OCI-LY7 (cell line): ENCODE measurements at regions not wholly inside any gene's neighbourhood (a gene's known extent, or its start where the extent isn't known, plus 50 kb on each side); places are given as distances from the start of the nearest gene placed in this dataset.

ENCODE experiments used
- BruUV-seq: library from RNA; stranded (reverse); fragments of 400-500 nt; replicated peaks from 2 replicates; lab custom pipeline; 2021; lab: Mats Ljungman, UMichigan
- CTCF ChIA-PET: fragments of 300-600 bp; sonication (Branson Sonifier 250); formaldehyde crosslinking; loops from one replicate; lab custom pipeline; 2022; ENCODE audit warnings: antibody characterized with exemption; ENCODE audit not compliant: unreplicated experiment; lab: Charles Lee
- POLR2A ChIA-PET: fragments of 300-600 bp; sonication (Branson Sonifier 250); formaldehyde crosslinking; loops from one replicate; lab custom pipeline; 2022; ENCODE audit warnings: antibody characterized with exemption; lab: Charles Lee
- DNase-seq: peaks from one replicate; pipeline ENCODE4 v3.0.0-alpha.2; 2015; ENCODE audit warnings: low spot score
- H2AFZ ChIP-seq: fragments of 200-600 bp; sonication (generic), shearing (Covaris generic); 2 replicates; pipeline ENCODE4 v1.6.1; 2014; ENCODE audit warnings: mild to moderate bottlenecking, antibody characterized with exemption, low read length, moderate library complexity
- H3K27ac ChIP-seq: fragments of 200-600 bp; sonication (generic); 2 replicates; pipeline ENCODE4 v1.5.1; 2014; ENCODE audit warnings: mixed run types, low read depth, mild to moderate bottlenecking, moderate library complexity, low read length, inconsistent platforms; ENCODE audit not compliant: poor library complexity, severe bottlenecking
- H3K36me3 ChIP-seq: fragments of 200-600 bp; sonication (generic); 2 replicates; pipeline ENCODE4 v1.6.1; 2014; ENCODE audit warnings: mild to moderate bottlenecking, antibody characterized with exemption, low read length, moderate library complexity, mixed read lengths; ENCODE audit not compliant: insufficient read depth
- H3K4me1 ChIP-seq: fragments of 200-600 bp; sonication (generic); 2 replicates; pipeline ENCODE4 v1.5.1; 2014; ENCODE audit warnings: mild to moderate bottlenecking, low read length; ENCODE audit not compliant: insufficient read depth, poor library complexity, severe bottlenecking
- H3K4me2 ChIP-seq: fragments of 200-600 bp; sonication (generic); 2 replicates; pipeline ENCODE4 v1.6.1; 2014; ENCODE audit warnings: mild to moderate bottlenecking, low read length
- H3K4me3 ChIP-seq: fragments of 200-600 bp; sonication (generic); 2 replicates; pipeline ENCODE4 v1.5.1; 2014; ENCODE audit warnings: mild to moderate bottlenecking, low read depth, low read length; ENCODE audit not compliant: poor library complexity, severe bottlenecking
- H3K79me2 ChIP-seq: fragments of 200-600 bp; sonication (generic); 2 replicates; pipeline ENCODE4 v1.6.1; 2016; ENCODE audit warnings: low read depth, mild to moderate bottlenecking, low read length, moderate library complexity, mixed read lengths; ENCODE audit not compliant: insufficient read depth
- H3K9me2 ChIP-seq: fragments of 200-600 bp; sonication (generic); 2 replicates; pipeline ENCODE4 v1.6.1; 2016; ENCODE audit warnings: mild to moderate bottlenecking, low read length, mixed read lengths; ENCODE audit not compliant: insufficient read depth
- H3K9me3 ChIP-seq: fragments of 200-600 bp; sonication (generic); 2 replicates; pipeline ENCODE4 v1.6.1; 2014; ENCODE audit warnings: mild to moderate bottlenecking, mixed run types, low read length, mixed read lengths
- H4K20me1 ChIP-seq: fragments of 200-600 bp; sonication (generic); 2 replicates; pipeline ENCODE4 v1.6.1; 2014; ENCODE audit warnings: mild to moderate bottlenecking, antibody characterized with exemption, low read length, moderate library complexity, mixed read lengths; ENCODE audit not compliant: insufficient read depth
- EZH2phosphoT487 ChIP-seq: fragments of 200-600 bp; sonication (generic); IDR thresholded peaks from 2 replicates; pipeline ENCODE4 v1.6.1; 2018; ENCODE audit warnings: low read depth, borderline replicate concordance, mild to moderate bottlenecking, mixed run types, antibody characterized with exemption, low read length, moderate library complexity, mixed read lengths
- intact Hi-C: fragments of 100-400 bp; cut with micrococcal nuclease; formaldehyde crosslinking; loops from one replicate; pipeline ENCODE4 v1.10.0; 2022; ENCODE audit not compliant: unreplicated experiment
- TF ChIP-seq, protein P1 (sequence below): fragments of 200-600 bp; sonication (generic); conservative IDR thresholded peaks from 2 replicates; pipeline ENCODE4 v1.5.1; 2014; ENCODE audit warnings: mild to moderate bottlenecking, antibody characterized with exemption, low read length, moderate library complexity, mixed read lengths

DNA sequence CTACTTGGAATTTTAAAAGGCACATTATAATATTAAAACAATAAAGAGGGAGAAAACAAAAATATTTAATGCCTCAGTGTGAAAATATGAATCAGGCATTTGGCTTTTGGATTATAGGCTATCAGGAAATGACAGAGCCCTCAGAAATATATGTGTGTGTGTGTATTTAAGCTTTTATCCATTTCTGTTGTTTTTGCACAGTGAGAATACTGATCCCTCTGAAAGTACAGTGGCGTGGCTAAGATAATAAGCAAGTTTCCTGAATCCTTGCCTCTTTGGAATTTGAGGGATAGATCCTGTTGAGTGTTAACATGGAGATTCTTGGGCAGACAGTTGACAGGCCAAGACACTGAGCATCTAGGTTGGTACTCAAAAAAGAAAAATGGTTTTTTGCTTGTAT is 234.8 kb upstream of the ZBTB20 start:
- H3K9me2 ChIP-seq: no peaks in the 10 kb centered on the region
- POLR2A ChIA-PET: no interaction called here
- H3K27ac ChIP-seq: no peak overlapping the region
- no peak overlapping the region for H3K4me3 ChIP-seq
- CTCF ChIA-PET: no interaction called here
- H4K20me1 ChIP-seq: no peaks in the 10 kb centered on the region
- no peak overlapping the region for H2AFZ ChIP-seq
- no peak overlapping the region for H3K4me2 ChIP-seq
- no peak for TF ChIP-seq EZH2phosphoT487
- TF ChIP-seq, protein P1, sequence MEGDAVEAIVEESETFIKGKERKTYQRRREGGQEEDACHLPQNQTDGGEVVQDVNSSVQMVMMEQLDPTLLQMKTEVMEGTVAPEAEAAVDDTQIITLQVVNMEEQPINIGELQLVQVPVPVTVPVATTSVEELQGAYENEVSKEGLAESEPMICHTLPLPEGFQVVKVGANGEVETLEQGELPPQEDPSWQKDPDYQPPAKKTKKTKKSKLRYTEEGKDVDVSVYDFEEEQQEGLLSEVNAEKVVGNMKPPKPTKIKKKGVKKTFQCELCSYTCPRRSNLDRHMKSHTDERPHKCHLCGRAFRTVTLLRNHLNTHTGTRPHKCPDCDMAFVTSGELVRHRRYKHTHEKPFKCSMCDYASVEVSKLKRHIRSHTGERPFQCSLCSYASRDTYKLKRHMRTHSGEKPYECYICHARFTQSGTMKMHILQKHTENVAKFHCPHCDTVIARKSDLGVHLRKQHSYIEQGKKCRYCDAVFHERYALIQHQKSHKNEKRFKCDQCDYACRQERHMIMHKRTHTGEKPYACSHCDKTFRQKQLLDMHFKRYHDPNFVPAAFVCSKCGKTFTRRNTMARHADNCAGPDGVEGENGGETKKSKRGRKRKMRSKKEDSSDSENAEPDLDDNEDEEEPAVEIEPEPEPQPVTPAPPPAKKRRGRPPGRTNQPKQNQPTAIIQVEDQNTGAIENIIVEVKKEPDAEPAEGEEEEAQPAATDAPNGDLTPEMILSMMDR: no peak
- no peaks in the 10 kb centered on the region for H3K36me3 ChIP-seq
- no peak for DNase-seq
- BruUV-seq: no TSS peak
- no peaks in the 10 kb centered on the region for H3K9me3 ChIP-seq
- intact Hi-C loops: no loop called here
- H3K79me2 ChIP-seq: no peaks in the 10 kb centered on the region
- H3K4me1 ChIP-seq: no peaks in the 10 kb centered on the region

DNA sequence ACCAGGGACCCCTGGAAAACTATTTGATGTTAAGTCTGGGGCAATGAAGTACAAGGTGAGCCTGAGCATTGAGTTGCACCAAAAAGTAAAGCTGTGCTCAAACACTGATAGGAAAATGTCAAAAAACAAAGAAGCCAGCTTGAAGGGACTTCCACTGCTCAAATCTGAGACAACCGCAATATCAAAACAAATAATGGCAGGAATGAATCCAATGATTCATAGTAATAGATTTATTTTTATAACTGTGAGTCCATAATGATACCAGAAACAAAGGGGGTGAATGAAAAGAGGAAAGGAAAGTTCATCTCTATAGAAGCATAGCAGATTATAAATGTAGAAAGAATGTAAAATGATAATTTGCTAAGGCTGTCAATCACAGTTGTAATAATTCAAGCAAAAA is 237.3 kb upstream of the ZBTB20 start:
- H3K27ac ChIP-seq: no peak overlapping the region
- no peak overlapping the region for H2AFZ ChIP-seq
- TF ChIP-seq, protein P1: no peak
- no peak for TF ChIP-seq EZH2phosphoT487
- no peaks in the 10 kb centered on the region for H4K20me1 ChIP-seq
- no peaks in the 10 kb centered on the region for H3K79me2 ChIP-seq
- H3K9me3 ChIP-seq: no peaks in the 10 kb centered on the region
- H3K36me3 ChIP-seq: no peaks in the 10 kb centered on the region
- no TSS peak for BruUV-seq
- no peak overlapping the region for H3K4me3 ChIP-seq
- intact Hi-C loops: no loop called here
- POLR2A ChIA-PET: no interaction called here
- no peak for DNase-seq
- CTCF ChIA-PET: no interaction called here
- no peaks in the 10 kb centered on the region for H3K9me2 ChIP-seq
- H3K4me2 ChIP-seq: no peak overlapping the region
- no peaks in the 10 kb centered on the region for H3K4me1 ChIP-seq

DNA sequence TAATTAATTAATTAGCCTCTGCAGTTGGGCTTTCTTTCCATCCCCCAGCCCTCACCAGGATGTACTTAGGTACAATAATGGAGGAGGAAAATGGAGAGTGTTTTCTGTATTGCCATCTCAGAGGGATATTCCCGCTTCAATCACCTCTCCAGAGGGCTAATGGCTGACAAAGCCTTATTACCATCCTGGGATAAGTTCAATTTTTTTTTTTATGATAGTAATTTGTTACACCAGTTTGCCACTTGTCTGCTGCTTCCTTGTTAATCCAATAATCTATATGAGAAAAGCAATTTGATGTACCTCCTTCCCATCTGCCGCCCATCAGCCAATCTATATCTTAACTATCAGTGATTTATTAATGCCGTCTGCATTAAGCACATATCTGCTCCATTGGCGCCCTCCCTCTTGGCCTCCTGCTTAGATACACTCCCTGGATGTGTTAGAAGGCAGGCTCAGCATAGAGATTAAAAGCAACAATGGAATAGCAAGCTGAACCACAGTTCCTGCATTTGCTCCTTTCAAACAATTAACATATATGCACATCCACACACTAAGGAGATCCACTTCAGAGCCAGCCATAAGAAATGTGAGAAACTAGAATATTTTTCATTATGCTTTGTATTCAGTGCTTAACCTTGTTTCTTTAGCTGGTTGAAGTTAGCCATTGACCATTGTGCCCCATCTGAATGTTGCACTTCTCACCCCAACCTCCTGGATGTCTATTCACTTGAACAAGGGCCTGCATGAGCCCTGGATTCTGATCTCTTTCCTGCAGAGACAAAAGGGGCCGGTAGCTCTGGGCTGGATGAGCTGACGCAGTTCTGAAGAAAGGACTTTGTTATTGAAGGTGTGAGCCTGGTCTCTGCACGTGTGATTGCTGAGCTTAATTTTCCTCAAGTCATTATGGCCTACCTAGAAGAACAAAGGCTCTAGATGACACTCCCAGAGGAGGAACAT is 237.3 kb upstream of the GAP43 start:
- intact Hi-C loops: no loop called here
- no peaks in the 10 kb centered on the region for H3K79me2 ChIP-seq
- DNase-seq: no peak
- H2AFZ ChIP-seq: no peak overlapping the region
- H3K9me2 ChIP-seq: no peaks in the 10 kb centered on the region
- no peak overlapping the region for H3K4me2 ChIP-seq
- no peaks in the 10 kb centered on the region for H4K20me1 ChIP-seq
- BruUV-seq: no TSS peak
- no peak overlapping the region for H3K27ac ChIP-seq
- H3K4me1 ChIP-seq: no peaks in the 10 kb centered on the region
- CTCF ChIA-PET: no interaction called here
- H3K36me3 ChIP-seq: no peaks in the 10 kb centered on the region
- H3K4me3 ChIP-seq: no peak overlapping the region
- POLR2A ChIA-PET: interaction anchor here (0.6 kb wide), 1 partner anchor 36 kb away, joined by 3 read pairs; no protein-coding TSS in a partner anchor
- H3K9me3 ChIP-seq: no peaks in the 10 kb centered on the region
- TF ChIP-seq, protein P1: no peak
- TF ChIP-seq EZH2phosphoT487: no peak
